ENCODE measurements at regions not wholly inside any gene's neighbourhood (a gene's known extent, or its start where the extent isn't known, plus 50 kb on each side); places are given as distances from the start of the nearest gene placed in this dataset.

DNA sequence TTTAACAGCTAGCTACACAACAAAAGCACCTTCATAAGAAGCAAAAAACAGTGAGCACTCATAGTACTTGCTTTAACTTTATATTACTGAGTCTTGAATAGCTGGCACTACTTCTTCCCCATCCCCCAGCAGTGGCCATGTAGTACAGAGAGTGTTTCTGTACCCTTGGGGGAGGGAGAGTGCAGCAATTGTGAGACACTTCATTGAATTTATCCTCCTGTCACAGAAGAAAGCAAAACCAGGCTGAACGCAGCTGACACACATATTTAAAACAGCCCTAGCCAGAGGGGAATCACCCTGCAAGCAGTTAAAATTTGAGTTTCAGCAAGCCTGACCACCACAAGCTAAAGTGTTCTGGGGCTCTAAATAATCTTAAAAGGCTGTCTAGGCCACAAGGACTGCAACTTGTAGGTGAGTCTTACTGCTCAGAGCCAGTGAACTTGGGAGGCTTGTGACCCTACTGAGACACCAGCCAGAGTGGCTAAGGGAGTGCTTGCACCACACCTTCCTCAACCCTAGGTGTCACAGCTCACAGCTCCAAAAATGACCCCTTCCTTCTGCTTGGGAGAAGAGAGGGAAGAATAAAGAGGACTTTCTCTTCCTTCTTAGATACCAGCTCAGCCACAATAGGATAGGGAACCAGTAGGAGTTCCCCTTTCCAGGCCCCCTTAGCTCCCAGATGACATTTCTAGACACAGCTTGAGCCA, 97.7 kb upstream of the MEOX2 start:
- no peak overlapping the region for H3K27ac ChIP-seq (ENCODE audit: low read depth, low read length)
- H3K9me3 ChIP-seq (ENCODE audit: control insufficient read depth, insufficient read depth, low read length) = no peaks in the 10 kb centered on the region
- no peaks in the 10 kb centered on the region for H3K36me3 ChIP-seq (ENCODE audit: control insufficient read depth, insufficient read depth, low read length)
- H3K9ac ChIP-seq (ENCODE audit: low read depth, low read length) = no peak overlapping the region
- H3K4me3 ChIP-seq (ENCODE audit: low read depth, low read length) = no peak overlapping the region
- H3K4me1 ChIP-seq (ENCODE audit: control insufficient read depth, insufficient read depth, low read length) = peaks cover 28% of the 10 kb centered on the region
- H3K27me3 ChIP-seq (ENCODE audit: control insufficient read depth, insufficient read depth, low read length) = no peaks in the 10 kb centered on the region

DNA sequence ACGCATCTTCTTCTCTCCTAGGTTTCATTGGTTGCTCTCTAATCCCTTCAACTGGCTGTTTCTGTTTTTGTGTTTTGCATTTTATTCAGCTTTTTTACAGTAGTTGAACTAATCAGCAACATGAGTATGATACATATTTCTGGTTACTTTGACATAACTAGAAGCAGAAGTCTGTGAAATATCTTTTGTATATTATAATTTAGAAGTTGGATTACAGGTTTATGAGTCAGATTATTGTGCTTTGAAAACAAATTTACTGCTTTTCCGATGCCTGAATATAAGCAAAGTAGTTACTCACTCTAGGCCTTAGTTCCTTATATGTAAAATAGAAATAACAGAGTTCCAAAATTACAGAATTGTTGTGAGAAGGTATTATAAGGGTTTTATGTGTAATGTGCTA, 96.2 kb upstream of the MEOX2 start:
- Histone ChIP-seq H3K36me3 (ENCODE audit: control insufficient read depth, insufficient read depth, low read length) (no peaks in the 10 kb centered on the region), H3K27ac (ENCODE audit: low read depth, low read length) (no peak overlapping the region), H3K27me3 (ENCODE audit: control insufficient read depth, insufficient read depth, low read length) (no peaks in the 10 kb centered on the region), H3K9ac (ENCODE audit: low read depth, low read length) (no peak overlapping the region), H3K9me3 (ENCODE audit: control insufficient read depth, insufficient read depth, low read length) (no peaks in the 10 kb centered on the region), H3K4me3 (ENCODE audit: low read depth, low read length) (no peak overlapping the region), H3K4me1 (ENCODE audit: control insufficient read depth, insufficient read depth, low read length) (peaks cover 35% of the 10 kb centered on the region)

DNA sequence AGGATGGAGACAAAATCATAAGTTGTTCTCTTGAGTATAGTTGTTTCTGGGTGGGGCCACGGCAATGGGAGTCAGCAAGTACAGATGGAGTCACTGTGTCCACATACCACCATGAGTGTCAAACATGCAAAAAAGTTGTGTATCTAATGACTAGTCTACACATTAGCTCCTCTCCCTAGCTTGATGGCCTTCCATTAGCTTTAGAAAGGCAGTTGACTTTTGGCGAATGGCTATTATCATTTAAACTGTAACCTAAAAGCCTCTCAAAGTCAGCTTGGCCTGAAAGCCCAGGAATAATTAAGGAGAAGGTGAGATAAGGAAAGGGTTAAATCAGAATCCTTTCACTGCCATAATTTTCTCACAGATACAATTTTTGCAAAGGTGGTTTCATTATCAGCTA, 95.5 kb upstream of the MEOX2 start:
- H3K27ac ChIP-seq (ENCODE audit: low read depth, low read length) = peak overlapping the region; percentile 47
- no peaks in the 10 kb centered on the region for H3K9me3 ChIP-seq (ENCODE audit: control insufficient read depth, insufficient read depth, low read length)
- H3K9ac ChIP-seq (ENCODE audit: low read depth, low read length) = no peak overlapping the region
- H3K36me3 ChIP-seq (ENCODE audit: control insufficient read depth, insufficient read depth, low read length) = no peaks in the 10 kb centered on the region
- H3K27me3 ChIP-seq (ENCODE audit: control insufficient read depth, insufficient read depth, low read length) = no peaks in the 10 kb centered on the region
- peaks cover 35% of the 10 kb centered on the region for H3K4me1 ChIP-seq (ENCODE audit: control insufficient read depth, insufficient read depth, low read length)
- H3K4me3 ChIP-seq (ENCODE audit: low read depth, low read length) = no peak overlapping the region

DNA sequence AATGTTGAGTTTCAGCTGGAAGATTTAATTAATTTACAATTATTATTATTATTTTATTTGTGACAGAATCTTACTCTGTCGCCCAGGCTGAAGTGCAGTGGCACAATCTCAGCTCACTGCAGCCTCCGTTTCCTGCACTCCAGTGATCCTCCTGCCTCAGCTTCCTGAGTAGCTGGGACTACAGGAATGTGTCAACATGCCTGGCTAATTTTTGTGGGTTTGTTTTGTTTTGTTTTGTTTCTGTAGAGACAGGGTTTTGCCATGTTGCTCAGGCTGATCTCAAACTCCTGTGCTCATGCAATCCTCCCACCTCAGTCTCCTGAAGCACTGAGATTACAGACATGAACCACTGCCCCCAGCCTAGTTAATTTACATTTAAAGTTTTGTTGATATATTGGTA, 93.8 kb upstream of the MEOX2 start:
- Histone ChIP-seq H3K9me3 (ENCODE audit: control insufficient read depth, insufficient read depth, low read length) (no peaks in the 10 kb centered on the region), H3K36me3 (ENCODE audit: control insufficient read depth, insufficient read depth, low read length) (no peaks in the 10 kb centered on the region), H3K27me3 (ENCODE audit: control insufficient read depth, insufficient read depth, low read length) (no peaks in the 10 kb centered on the region), H3K4me3 (ENCODE audit: low read depth, low read length) (no peak overlapping the region), H3K4me1 (ENCODE audit: control insufficient read depth, insufficient read depth, low read length) (peaks cover 35% of the 10 kb centered on the region), H3K27ac (ENCODE audit: low read depth, low read length) (no peak overlapping the region), H3K9ac (ENCODE audit: low read depth, low read length) (no peak overlapping the region)

DNA sequence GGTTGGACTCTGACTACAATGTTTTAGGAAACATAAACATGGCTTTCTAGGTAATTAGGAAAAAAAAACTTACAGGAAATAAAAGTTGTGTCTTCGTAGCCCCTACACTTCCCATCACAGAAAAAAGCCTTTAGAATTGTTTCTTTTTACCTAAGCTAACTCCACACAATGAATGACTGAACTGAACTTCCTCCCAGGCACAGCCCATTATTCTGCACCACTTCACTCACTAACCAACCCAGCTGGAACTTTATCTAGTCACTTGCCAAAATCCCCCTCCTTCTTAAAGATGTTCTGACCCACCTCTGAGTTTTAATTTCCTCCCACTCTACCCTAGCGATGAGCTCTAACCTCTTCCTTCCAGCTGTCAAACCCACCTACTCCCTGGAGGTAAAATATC, 91.7 kb upstream of the MEOX2 start:
- no peak overlapping the region for H3K27ac ChIP-seq (ENCODE audit: low read depth, low read length)
- H3K4me3 ChIP-seq (ENCODE audit: low read depth, low read length) = no peak overlapping the region
- H3K36me3 ChIP-seq (ENCODE audit: control insufficient read depth, insufficient read depth, low read length) = no peaks in the 10 kb centered on the region
- H3K9ac ChIP-seq (ENCODE audit: low read depth, low read length) = no peak overlapping the region
- H3K9me3 ChIP-seq (ENCODE audit: control insufficient read depth, insufficient read depth, low read length) = no peaks in the 10 kb centered on the region
- H3K4me1 ChIP-seq (ENCODE audit: control insufficient read depth, insufficient read depth, low read length) = peaks cover 24% of the 10 kb centered on the region
- H3K27me3 ChIP-seq (ENCODE audit: control insufficient read depth, insufficient read depth, low read length) = no peaks in the 10 kb centered on the region

DNA sequence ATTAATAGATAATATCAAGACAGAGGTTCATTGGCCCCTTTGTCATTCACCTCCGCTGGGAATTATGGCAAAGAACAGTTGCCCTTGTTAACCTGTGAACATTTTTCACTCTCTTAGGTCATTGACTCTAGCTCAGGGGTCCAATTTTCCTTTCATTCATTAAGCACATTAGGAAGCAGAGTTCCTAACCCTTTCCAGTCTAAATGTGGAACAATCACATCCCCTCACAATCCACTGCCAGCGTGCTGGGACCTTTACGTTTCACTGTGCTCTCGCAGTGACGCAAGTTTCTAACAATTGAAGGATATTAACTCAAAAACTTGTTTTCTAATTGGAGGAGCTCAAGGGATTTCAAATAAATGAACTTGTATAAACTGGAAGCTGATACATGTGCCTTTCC, 79.3 kb upstream of the MEOX2 start:
- no peaks in the 10 kb centered on the region for H3K9me3 ChIP-seq (ENCODE audit: control insufficient read depth, insufficient read depth, low read length)
- H3K4me3 ChIP-seq (ENCODE audit: low read depth, low read length) = no peak overlapping the region
- no peak overlapping the region for H3K27ac ChIP-seq (ENCODE audit: low read depth, low read length)
- H3K4me1 ChIP-seq (ENCODE audit: control insufficient read depth, insufficient read depth, low read length) = no peaks in the 10 kb centered on the region
- no peaks in the 10 kb centered on the region for H3K27me3 ChIP-seq (ENCODE audit: control insufficient read depth, insufficient read depth, low read length)
- no peaks in the 10 kb centered on the region for H3K36me3 ChIP-seq (ENCODE audit: control insufficient read depth, insufficient read depth, low read length)
- no peak overlapping the region for H3K9ac ChIP-seq (ENCODE audit: low read depth, low read length)

DNA sequence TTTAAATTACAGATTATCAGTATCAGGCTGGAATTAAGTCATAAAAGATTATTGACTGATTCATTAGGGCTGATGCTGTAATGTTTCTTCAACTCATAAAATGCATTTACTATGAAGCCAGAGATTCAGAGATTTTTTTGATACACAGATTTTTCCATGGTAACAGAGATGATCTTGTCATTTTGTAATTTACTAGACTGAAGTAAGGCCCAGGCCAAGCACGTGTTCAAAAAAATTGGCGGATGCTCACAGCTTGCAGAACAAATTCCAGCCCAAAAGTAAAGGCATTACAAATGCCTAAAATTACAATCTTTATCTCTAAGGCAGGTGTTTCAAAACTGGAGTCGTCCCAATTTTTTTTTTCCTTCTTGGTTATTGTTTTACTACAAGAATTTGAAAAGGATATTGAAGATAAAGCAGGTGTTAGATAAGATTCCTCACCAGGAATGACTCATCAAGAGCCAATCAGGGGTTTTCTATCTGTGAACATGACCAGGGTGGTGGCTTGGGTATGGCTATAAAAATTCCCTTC, 78.4 kb upstream of the MEOX2 start:
- Histone ChIP-seq H3K9me3 (ENCODE audit: control insufficient read depth, insufficient read depth, low read length) (no peaks in the 10 kb centered on the region), H3K27ac (ENCODE audit: low read depth, low read length) (no peak overlapping the region)

DNA sequence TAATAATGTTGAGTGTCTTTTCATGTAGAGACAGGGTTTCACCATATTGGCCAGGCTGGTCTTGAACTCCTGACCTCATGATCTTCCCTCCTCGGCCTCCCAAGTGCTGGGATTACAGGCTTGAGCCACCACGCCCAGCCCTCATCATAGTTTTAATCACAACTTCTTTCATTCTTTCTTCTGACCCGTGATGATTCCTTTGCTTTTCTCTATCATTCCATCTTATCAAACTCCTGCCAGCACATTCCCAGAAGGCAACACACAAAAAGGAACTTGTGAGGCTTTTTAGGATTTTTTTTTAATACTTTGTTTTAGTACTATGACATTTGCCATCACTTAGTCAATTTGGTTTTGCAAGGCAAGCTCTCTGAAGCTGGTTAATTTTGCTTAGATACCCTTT, 77.5 kb upstream of the MEOX2 start:
- Histone ChIP-seq H3K9ac (ENCODE audit: low read depth, low read length) (no peak overlapping the region), H3K4me1 (ENCODE audit: control insufficient read depth, insufficient read depth, low read length) (no peaks in the 10 kb centered on the region), H3K9me3 (ENCODE audit: control insufficient read depth, insufficient read depth, low read length) (no peaks in the 10 kb centered on the region), H3K27ac (ENCODE audit: low read depth, low read length) (no peak overlapping the region), H3K4me3 (ENCODE audit: low read depth, low read length) (no peak overlapping the region), H3K36me3 (ENCODE audit: control insufficient read depth, insufficient read depth, low read length) (no peaks in the 10 kb centered on the region), H3K27me3 (ENCODE audit: control insufficient read depth, insufficient read depth, low read length) (no peaks in the 10 kb centered on the region)

More for the DNA sequence above, 78.4 kb upstream of the MEOX2 start:
- H3K4me3 ChIP-seq (ENCODE audit: low read depth, low read length) = no peak overlapping the region
- H3K27me3 ChIP-seq (ENCODE audit: control insufficient read depth, insufficient read depth, low read length) = no peaks in the 10 kb centered on the region
- H3K36me3 ChIP-seq (ENCODE audit: control insufficient read depth, insufficient read depth, low read length) = no peaks in the 10 kb centered on the region
- H3K4me1 ChIP-seq (ENCODE audit: control insufficient read depth, insufficient read depth, low read length) = no peaks in the 10 kb centered on the region
- no peak overlapping the region for H3K9ac ChIP-seq (ENCODE audit: low read depth, low read length)

DNA sequence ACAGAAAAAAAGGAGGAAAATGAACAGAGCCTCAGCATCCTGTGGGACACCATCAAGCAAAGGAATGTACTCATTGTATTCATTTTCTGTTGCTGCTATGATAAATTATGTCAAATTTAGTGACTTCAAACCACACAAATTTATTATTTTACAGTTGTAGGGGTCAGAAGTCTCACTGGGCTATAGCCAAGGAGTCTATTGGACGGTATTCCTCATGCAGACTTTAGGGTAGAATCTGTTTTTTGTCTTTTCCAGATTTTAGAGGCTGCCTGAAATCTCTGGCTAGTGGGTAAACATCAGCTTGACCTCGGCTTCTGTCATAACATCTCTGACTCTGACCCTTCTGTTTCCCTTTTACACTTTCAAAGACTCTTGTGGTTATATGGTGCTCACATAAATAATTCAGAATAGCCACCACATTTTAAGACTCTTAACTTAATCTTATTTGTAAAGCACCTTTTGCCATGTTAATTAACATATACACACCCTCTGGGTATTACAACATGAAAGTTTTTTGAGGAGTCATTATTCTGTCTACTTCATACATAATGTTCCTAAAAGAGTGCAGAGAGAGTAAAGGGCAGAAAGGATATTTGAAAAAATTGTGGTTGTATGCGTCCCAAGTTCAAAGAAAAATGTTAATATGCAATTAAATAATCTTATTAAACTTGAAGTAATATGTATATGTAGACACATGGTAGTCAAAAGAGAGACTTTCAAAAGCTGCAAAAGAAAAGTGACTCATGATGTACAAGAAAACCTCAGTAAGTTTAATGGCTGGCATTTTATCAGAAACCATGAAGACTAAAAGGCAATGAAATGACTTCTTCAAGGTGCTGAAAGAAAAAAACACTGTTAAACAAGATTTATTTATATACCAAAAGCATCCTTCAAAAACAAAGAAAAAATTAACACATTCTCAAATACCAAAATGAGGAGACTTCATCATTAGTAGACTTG, 70.8 kb upstream of the MEOX2 start:
- no peak overlapping the region for H3K4me3 ChIP-seq (ENCODE audit: low read depth, low read length)
- H3K9ac ChIP-seq (ENCODE audit: low read depth, low read length) = no peak overlapping the region
- H3K36me3 ChIP-seq (ENCODE audit: control insufficient read depth, insufficient read depth, low read length) = no peaks in the 10 kb centered on the region
- H3K9me3 ChIP-seq (ENCODE audit: control insufficient read depth, insufficient read depth, low read length) = no peaks in the 10 kb centered on the region
- H3K27ac ChIP-seq (ENCODE audit: low read depth, low read length) = no peak overlapping the region
- no peaks in the 10 kb centered on the region for H3K4me1 ChIP-seq (ENCODE audit: control insufficient read depth, insufficient read depth, low read length)
- H3K27me3 ChIP-seq (ENCODE audit: control insufficient read depth, insufficient read depth, low read length) = no peaks in the 10 kb centered on the region

DNA sequence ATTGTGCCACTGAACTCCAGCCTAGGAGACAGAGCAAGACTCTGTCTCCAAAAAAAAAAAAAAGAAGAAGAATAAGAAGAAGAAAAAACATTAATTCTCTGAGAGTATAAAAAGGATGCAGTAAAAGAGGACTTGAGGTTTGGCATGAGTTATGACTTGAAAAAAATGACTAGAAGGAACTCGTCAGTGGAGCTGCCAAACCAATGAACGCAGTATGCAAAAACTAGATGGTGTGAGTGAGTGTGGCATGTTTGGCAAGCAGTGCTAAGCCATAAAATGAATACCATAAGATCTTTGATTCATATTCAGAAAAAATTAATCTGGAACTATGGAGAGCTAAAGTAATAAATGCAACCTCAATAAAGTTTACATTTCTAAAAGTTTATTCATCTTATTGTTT, 68.6 kb upstream of the MEOX2 start:
- no peak overlapping the region for H3K27ac ChIP-seq (ENCODE audit: low read depth, low read length)
- H3K4me3 ChIP-seq (ENCODE audit: low read depth, low read length) = no peak overlapping the region
- H3K4me1 ChIP-seq (ENCODE audit: control insufficient read depth, insufficient read depth, low read length) = no peaks in the 10 kb centered on the region
- no peaks in the 10 kb centered on the region for H3K9me3 ChIP-seq (ENCODE audit: control insufficient read depth, insufficient read depth, low read length)
- no peak overlapping the region for H3K9ac ChIP-seq (ENCODE audit: low read depth, low read length)
- no peaks in the 10 kb centered on the region for H3K36me3 ChIP-seq (ENCODE audit: control insufficient read depth, insufficient read depth, low read length)
- H3K27me3 ChIP-seq (ENCODE audit: control insufficient read depth, insufficient read depth, low read length) = no peaks in the 10 kb centered on the region
